ENCODE measurements at regions not wholly inside any gene's neighbourhood (a gene's known extent, or its start where the extent isn't known, plus 50 kb on each side); places are given as distances from the start of the nearest gene placed in this dataset.
"Not testable (repeated sequence)": the region's sequence is repeated elsewhere in the genome, so short reads cannot be mapped to it uniquely, and the experiment has no call there.

GRCh38 chr21:14889080-14889810 is 175.6 kb downstream of the NRIP1 start:
- TF ChIP-seq CTCF (IDR thresholded peaks at IDR 0.05; ENCODE audit: low read depth, low read length, missing control alignments), result no peak
- no peak for DNase-seq (ENCODE audit: low read depth)
- no peak overlapping the region for H3K4me3 ChIP-seq (ENCODE audit: low read depth, low read length)

GRCh38 chr21:14888202-14888601 is 176.6 kb downstream of the NRIP1 start:
- DNase-seq (ENCODE audit: low read depth), result no peak
- no peak for TF ChIP-seq CTCF (IDR thresholded peaks at IDR 0.05; ENCODE audit: low read depth, low read length, missing control alignments)
- H3K4me3 ChIP-seq (ENCODE audit: low read depth, low read length), result no peak overlapping the region

- no peak for DNase-seq (ENCODE audit: low read depth)
- no peak for TF ChIP-seq CTCF (IDR thresholded peaks at IDR 0.05; ENCODE audit: low read depth, low read length, missing control alignments)
- no peak overlapping the region for H3K4me3 ChIP-seq (ENCODE audit: low read depth, low read length)
Measured at GRCh38 chr21:14886001-14886400, 178.8 kb downstream of the NRIP1 start.

GRCh38 chr21:14883351-14883750 is 181.4 kb downstream of the NRIP1 start:
- no peak for DNase-seq (ENCODE audit: low read depth)
- H3K4me3 ChIP-seq (ENCODE audit: low read depth, low read length), result no peak overlapping the region
- TF ChIP-seq CTCF (IDR thresholded peaks at IDR 0.05; ENCODE audit: low read depth, low read length, missing control alignments), result no peak

GRCh38 chr21:14882545-14882944 is 182.3 kb downstream of the NRIP1 start:
- not testable (repeated sequence) for H3K4me3 ChIP-seq (ENCODE audit: low read depth, low read length)

GRCh38 chr21:14881863-14882499 is 182.8 kb downstream of the NRIP1 start:
- no peak overlapping the region for H3K4me3 ChIP-seq (ENCODE audit: low read depth, low read length)
- no peak for DNase-seq (ENCODE audit: low read depth)
- TF ChIP-seq CTCF (IDR thresholded peaks at IDR 0.05; ENCODE audit: low read depth, low read length, missing control alignments), result no peak

More at GRCh38 chr21:14882545-14882944, 182.3 kb downstream of the NRIP1 start:
- not testable (repeated sequence) for DNase-seq (ENCODE audit: low read depth)

GRCh38 chr21:14880922-14881321 is 183.9 kb downstream of the NRIP1 start:
- no peak for TF ChIP-seq CTCF (IDR thresholded peaks at IDR 0.05; ENCODE audit: low read depth, low read length, missing control alignments)
- H3K4me3 ChIP-seq (ENCODE audit: low read depth, low read length), result no peak overlapping the region
- no peak for DNase-seq (ENCODE audit: low read depth)
